Gastroesophageal sphincter (tissue), 3 donors: ENCODE measurements at regions not wholly inside any gene's neighbourhood (a gene's known extent, or its start where the extent isn't known, plus 50 kb on each side); places are given as distances from the start of the nearest gene placed in this dataset.

ENCODE experiments used
- CTCF ChIP-seq, 4 experiments: fragments of 200-600 bp in 2 of 4; fragments of 450-650 bp in 2 of 4; sonication (generic) in 1 of 4; IDR thresholded peaks; one replicate each; pipeline ENCODE4 v1.5.1; 2017 to 2019; ENCODE audit warnings: antibody characterized with exemption in 4 of 4, mild to moderate bottlenecking in 2 of 4, moderate library complexity in 2 of 4
- POLR2A ChIP-seq, 2 donors: fragments of 450-650 bp; IDR thresholded peaks; one replicate each; pipeline ENCODE4 v1.6.1; 2017; ENCODE audit warnings: antibody characterized with exemption in 2 of 2, mild to moderate bottlenecking in 2 of 2, moderate library complexity in 1 of 2
- POLR2AphosphoS5 ChIP-seq: sonication (generic); formaldehyde crosslinking; IDR thresholded peaks from one replicate; pipeline ENCODE4 v1.6.1; 2017; ENCODE audit warnings: antibody characterized with exemption

DNA sequence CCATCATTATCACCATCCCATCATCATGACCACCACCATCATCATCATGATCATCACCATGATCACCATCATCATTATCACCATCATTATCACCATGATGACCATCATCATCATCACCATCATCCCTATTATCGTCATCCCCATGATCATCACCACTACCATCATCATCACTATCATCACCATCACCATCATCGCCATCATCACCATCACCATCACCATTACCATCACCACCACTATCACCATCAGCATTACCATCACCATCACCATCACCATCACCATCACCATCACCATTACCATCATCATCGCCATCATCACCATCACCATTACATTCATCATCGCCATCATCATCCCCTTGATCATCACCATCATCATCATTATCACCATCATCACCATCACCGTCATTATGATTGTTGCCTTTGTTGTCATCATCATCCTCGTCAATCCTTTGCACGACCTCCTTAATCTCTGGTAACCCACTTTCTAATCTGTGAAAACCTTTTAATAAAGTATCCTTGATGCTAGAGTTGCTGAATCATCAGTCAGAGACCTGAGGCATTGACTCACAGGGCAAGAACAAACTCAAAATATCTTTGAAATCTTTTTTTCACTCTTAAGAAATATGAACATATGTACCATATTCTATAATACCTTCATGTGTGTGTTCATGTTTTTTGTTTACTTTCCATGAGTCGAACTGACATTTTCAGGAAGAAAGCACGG lies 116.3 kb upstream of the FOXF1 start:
- TF ChIP-seq CTCF (IDR thresholded peaks at IDR 0.05) (no peak), POLR2A (IDR thresholded peaks at IDR 0.05) (no peak), POLR2AphosphoS5 (no peak)
